ENCODE measurements at regions not wholly inside any gene's neighbourhood (a gene's known extent, or its start where the extent isn't known, plus 50 kb on each side); places are given as distances from the start of the nearest gene placed in this dataset.

GRCh38 chr5:21263361-21263760 lies 1275.4 kb upstream of the CDH18 start:
- DNase-seq (ENCODE audit: low read depth, low spot score) = peak; percentile 27
- no peak for TF ChIP-seq CTCF (IDR thresholded peaks at IDR 0.05; ENCODE audit: low read depth, low read length)
- in situ Hi-C loops (cut with HindIII; ENCODE audit: low sequenced_read_pairs) = no loop called here
- H3K4me3 ChIP-seq (ENCODE audit: low read depth, low read length) = no peak overlapping the region

GRCh38 chr5:21254161-21254560 lies 1266.2 kb upstream of the CDH18 start:
- H3K4me3 ChIP-seq (ENCODE audit: low read depth, low read length) = no peak overlapping the region
- no peak for TF ChIP-seq CTCF (IDR thresholded peaks at IDR 0.05; ENCODE audit: low read depth, low read length)
- in situ Hi-C loops (cut with HindIII; ENCODE audit: low sequenced_read_pairs) = no loop called here
- no peak for DNase-seq (ENCODE audit: low read depth, low spot score)

GRCh38 chr5:21244982-21245381 lies 1257.0 kb upstream of the CDH18 start:
- TF ChIP-seq CTCF (IDR thresholded peaks at IDR 0.05; ENCODE audit: low read depth, low read length) = no peak
- DNase-seq (ENCODE audit: low read depth, low spot score) = no peak
- H3K4me3 ChIP-seq (ENCODE audit: low read depth, low read length) = no peak overlapping the region
- in situ Hi-C loops (cut with HindIII; ENCODE audit: low sequenced_read_pairs) = no loop called here

GRCh38 chr5:21238786-21239185 lies 1250.8 kb upstream of the CDH18 start:
- in situ Hi-C loops (cut with HindIII; ENCODE audit: low sequenced_read_pairs) = no loop called here
- no peak for DNase-seq (ENCODE audit: low read depth, low spot score)
- no peak overlapping the region for H3K4me3 ChIP-seq (ENCODE audit: low read depth, low read length)
- no peak for TF ChIP-seq CTCF (IDR thresholded peaks at IDR 0.05; ENCODE audit: low read depth, low read length)

- H3K4me3 ChIP-seq (ENCODE audit: low read depth, low read length) = no peak overlapping the region
- no peak for TF ChIP-seq CTCF (IDR thresholded peaks at IDR 0.05; ENCODE audit: low read depth, low read length)
- DNase-seq (ENCODE audit: low read depth, low spot score) = peak; percentile 7
- in situ Hi-C loops (cut with HindIII; ENCODE audit: low sequenced_read_pairs) = no loop called here
Measured at GRCh38 chr5:21237461-21237860, 1249.5 kb upstream of the CDH18 start.

GRCh38 chr5:21236971-21237427 lies 1249.0 kb upstream of the CDH18 start:
- H3K4me3 ChIP-seq (ENCODE audit: low read depth, low read length) = no peak overlapping the region
- in situ Hi-C loops (cut with HindIII; ENCODE audit: low sequenced_read_pairs) = no loop called here
- no peak for TF ChIP-seq CTCF (IDR thresholded peaks at IDR 0.05; ENCODE audit: low read depth, low read length)
- DNase-seq (ENCODE audit: low read depth, low spot score) = peak; percentile 64

- no peak for TF ChIP-seq CTCF (IDR thresholded peaks at IDR 0.05; ENCODE audit: low read depth, low read length)
- in situ Hi-C loops (cut with HindIII; ENCODE audit: low sequenced_read_pairs) = no loop called here
- no peak for DNase-seq (ENCODE audit: low read depth, low spot score)
- no peak overlapping the region for H3K4me3 ChIP-seq (ENCODE audit: low read depth, low read length)
Measured at GRCh38 chr5:21236104-21236503, 1248.1 kb upstream of the CDH18 start.
